ENCODE measurements at regions not wholly inside any gene's neighbourhood (a gene's known extent, or its start where the extent isn't known, plus 50 kb on each side); places are given as distances from the start of the nearest gene placed in this dataset.

- DNase-seq (ENCODE audit: low read depth), result no peak
Measured at GRCh38 chr2:107627926-107628325, 198.8 kb upstream of the RGPD4 start.

- DNase-seq (ENCODE audit: low read depth), result peak; percentile 0
Measured at GRCh38 chr2:107633580-107634147, 193.0 kb upstream of the RGPD4 start.

- no peak for DNase-seq (ENCODE audit: low read depth)
Measured at GRCh38 chr2:107634172-107634571, 192.5 kb upstream of the RGPD4 start.

- DNase-seq (ENCODE audit: low read depth), result no peak
Measured at GRCh38 chr2:107635883-107636282, 190.8 kb upstream of the RGPD4 start.

GRCh38 chr2:107645586-107645985 lies 181.1 kb upstream of the RGPD4 start:
- no peak for DNase-seq (ENCODE audit: low read depth)

GRCh38 chr2:107648781-107649404 lies 177.8 kb upstream of the RGPD4 start:
- no peak for DNase-seq (ENCODE audit: low read depth)

DNA sequence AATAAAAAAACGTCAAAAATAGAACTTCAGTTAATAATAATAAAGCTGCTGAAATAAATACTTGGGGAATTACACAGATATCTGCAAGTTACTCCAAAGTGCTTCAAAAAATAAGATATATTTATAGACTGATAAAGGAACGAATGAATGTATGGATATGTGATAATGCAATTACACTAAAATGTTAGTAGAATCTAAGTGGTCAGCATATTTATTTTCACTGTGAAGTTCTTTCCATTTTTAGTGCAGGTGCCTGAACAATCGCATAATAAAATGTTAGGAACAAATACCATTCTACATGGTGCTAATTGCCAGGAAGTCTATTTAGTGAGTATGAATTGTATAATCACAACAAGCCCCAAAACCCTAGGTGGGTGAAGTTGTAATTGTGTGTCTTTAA lies 169.6 kb upstream of the RGPD4 start:
- DNase-seq (ENCODE audit: low read depth), result no peak

DNA sequence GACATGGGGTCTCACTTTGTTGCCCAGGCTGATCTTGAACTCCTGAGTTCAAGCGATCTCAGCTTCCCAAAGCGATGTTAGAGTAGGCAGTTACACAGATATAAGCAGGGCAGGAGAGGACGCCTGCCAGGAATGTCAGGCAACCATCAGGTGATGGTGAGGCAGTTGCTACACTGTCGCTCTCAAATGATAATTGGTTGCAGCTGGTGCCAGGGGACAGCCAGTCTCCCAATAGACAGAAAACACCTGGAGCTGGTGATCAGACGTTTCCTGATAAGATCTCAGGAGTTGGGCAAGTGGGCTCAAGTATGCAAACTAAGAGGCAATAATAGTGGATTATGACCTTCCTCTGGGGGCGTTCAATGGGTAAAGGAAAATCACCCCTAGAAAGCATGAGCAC lies 163.1 kb upstream of the RGPD4 start:
- no peak for DNase-seq (ENCODE audit: low read depth)

GRCh38 chr2:107669335-107669734 lies 157.4 kb upstream of the RGPD4 start:
- no peak for DNase-seq (ENCODE audit: low read depth)

GRCh38 chr2:107681936-107682335 lies 144.8 kb upstream of the RGPD4 start:
- no peak for DNase-seq (ENCODE audit: low read depth)

GRCh38 chr2:107684421-107684820 lies 142.3 kb upstream of the RGPD4 start:
- DNase-seq (ENCODE audit: low read depth), result no peak

GRCh38 chr2:107685421-107685986 lies 141.2 kb upstream of the RGPD4 start:
- DNase-seq (ENCODE audit: low read depth), result no peak

DNA sequence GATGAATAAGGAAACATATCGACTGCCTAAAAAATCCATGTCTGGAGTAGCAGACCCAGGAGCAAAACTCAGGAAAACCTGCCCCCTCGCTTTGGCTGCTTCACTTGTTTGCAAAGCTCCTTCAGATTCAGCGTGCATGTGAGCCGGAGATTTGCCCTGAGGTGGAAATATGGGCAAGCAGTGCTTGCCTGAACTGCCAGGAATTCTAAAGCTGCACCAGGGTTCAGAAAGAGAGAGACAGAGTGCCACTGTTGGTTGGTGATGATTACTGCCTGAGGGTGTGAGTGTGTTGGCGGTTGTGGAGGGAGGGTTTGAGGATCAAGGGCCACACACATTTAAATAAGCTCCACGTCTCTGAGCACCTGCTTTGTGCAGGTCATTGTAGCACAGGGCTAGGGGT lies 139.6 kb upstream of the RGPD4 start:
- DNase-seq (ENCODE audit: low read depth), result no peak

DNA sequence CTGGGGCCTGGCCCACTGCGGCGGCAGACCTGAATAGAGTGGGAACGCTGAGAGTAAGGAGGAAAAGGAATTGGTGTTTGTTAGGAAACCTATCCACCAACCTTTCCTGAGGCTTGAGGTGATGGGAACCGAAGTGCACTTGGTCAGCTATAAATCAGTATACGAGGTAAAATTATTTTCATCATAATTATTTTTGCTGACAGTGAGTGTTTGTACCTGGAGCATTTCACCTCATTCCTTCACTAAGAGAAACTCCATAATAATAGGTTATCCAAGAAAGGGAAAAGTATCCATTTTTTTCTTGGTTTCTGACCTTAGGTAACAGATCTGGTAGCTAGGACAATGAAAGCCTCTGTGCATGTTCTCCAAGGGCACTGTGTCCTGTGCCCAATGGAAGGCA lies 138.6 kb upstream of the RGPD4 start:
- no peak for DNase-seq (ENCODE audit: low read depth)

GRCh38 chr2:107693604-107694003 lies 133.1 kb upstream of the RGPD4 start:
- DNase-seq (ENCODE audit: low read depth), result no peak

DNA sequence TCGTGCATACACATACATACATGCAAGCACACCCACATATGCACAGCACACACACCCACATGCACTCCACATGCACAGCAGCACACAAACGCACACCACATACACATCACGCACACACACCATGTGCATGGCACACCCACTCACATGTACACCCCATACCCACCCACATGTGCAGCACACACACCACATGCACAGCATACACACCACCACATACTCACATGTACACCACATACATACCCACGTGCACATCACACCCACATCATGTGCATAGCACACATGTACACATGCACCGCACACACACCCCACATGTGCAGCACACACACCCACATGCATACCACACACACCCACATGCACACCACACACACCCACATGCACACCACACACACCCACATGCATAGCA lies 132.0 kb upstream of the RGPD4 start:
- no peak for DNase-seq (ENCODE audit: low read depth)

DNA sequence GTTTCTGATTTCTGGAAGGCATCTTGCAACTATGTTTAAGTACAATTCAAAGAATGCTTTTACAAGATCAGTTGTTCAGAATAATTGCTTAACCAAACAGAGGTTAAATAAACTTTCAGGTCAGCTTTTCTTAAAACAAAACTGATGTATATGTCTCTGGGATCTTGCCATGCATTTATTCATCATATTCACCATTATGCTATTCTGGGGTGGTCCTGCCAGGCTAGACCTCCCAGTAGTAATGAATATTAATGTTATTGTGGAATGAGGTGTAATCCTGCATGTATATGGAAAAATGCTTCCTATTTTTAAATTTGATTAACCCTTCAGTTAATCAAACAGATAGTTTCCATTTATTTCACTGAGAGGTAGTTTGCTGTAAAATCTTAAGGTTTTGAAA lies 129.3 kb upstream of the RGPD4 start:
- no peak for DNase-seq (ENCODE audit: low read depth)

DNA sequence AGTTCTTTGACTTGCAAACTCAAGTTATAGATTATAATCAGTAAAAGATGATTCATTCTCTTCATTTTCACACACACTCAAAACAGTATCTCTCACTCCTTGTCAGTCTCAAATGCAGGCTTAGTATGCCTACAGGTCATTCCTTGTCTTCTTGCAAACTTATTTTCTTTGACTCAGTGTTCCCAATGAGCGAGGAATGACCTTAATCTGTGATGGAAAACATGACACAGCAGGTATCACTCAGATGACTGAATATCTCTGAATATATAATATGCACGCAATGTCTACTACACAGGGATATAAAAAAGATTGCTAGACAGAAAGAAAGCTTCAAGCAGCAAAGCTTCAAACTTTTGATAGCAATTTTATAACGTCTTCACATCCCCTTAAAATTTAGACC lies 127.8 kb upstream of the RGPD4 start:
- no peak for DNase-seq (ENCODE audit: low read depth)

GRCh38 chr2:107700073-107700472 lies 126.6 kb upstream of the RGPD4 start:
- DNase-seq (ENCODE audit: low read depth), result no peak

GRCh38 chr2:107711941-107712340 lies 114.8 kb upstream of the RGPD4 start:
- DNase-seq (ENCODE audit: low read depth), result no peak

DNA sequence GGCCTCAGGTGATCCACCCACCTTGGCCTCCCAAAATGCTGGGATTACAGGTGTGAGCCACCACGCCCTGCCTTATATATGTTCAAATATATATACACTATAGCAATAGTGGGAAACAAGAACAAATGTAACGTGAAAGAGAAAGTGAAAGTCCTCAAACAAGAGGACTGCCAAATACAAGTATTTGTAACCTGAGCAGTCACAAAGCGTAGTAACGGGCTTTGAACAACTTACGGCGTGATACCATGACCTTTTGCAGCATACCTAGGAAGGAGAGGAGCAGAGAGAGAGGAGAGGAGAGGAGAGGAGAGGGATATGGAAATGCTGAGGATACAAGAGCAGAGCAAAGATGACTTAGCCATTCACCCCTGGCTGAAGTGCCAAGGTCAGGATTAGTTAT lies 113.8 kb upstream of the RGPD4 start:
- no peak for DNase-seq (ENCODE audit: low read depth)

DNA sequence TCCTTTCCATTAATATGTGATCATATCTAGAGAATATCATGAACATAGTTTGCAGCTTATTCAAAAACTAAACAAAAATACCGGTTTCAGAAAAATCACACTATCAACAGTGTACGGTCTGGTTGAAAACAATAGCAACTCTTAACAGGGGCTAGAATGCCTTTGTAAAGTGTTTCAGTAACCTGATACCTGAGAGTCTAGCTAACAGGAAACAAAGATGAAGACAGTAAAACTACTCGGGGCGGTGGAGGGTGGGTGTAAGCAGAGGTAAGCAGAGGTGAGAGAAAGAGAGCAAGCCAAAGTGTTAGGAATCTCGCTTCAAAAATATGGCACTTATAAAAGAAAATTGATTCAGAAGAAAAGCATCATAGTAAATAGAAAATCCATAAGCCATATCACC lies 109.0 kb upstream of the RGPD4 start:
- DNase-seq (ENCODE audit: low read depth), result no peak

DNA sequence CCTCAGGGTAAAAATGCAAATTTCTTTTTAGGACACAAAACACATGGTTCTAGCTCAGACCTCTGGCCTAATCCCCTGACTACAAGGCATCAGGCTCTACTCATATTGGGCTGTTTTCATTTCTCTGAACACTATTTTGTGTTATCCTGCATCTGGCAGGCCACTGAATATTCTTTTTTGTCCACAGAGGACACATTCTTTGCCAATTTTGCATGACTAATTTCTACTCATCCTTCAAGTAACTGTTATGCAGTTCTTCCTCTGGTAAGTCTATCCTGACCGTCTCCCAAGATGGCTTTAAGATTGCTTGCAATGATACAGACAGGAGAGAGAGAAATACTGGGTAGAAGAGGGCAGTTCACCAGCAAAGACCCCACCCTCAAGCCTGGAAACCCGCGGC lies 107.6 kb upstream of the RGPD4 start:
- DNase-seq (ENCODE audit: low read depth), result no peak

DNA sequence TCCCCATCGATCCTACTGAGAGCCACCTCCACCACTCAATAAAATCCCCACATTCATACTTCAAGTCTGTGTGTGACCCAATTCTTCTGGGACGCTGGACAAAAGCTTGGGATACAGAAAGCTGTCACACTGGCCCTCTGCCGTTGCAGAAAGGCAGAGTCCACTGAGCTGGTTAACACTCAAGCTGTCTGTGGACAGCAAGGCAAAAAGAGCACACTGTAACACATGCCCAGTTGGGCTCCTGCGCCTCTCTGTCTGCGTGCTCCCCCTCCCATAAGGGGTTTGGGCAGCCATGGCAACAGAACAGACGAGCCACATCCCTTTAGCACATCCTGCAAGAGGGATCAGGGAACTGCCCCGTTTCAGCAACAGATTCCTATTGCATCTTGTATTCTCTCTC lies 106.9 kb upstream of the RGPD4 start:
- DNase-seq (ENCODE audit: low read depth), result no peak
